ENCODE measurements at regions not wholly inside any gene's neighbourhood (a gene's known extent, or its start where the extent isn't known, plus 50 kb on each side); places are given as distances from the start of the nearest gene placed in this dataset.

DNA sequence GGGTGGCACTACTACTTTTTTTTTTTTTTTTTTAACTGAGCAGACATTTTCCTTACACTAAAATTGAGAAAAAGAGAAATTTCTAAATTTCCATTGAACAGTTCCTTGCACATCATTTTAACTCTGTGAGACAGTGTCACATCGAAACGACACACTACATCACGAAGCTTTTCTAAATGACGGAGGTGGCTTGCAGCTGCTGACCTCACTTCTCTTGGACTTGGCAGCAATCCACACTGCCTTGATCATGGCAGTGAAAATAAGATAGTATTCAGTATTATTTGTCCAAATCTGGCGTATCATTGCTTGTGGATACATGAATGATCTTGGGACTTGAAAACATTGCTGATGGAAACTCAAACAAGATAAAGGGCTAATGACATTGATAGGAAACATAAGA is 80.3 kb upstream of the CYYR1 start:
- H2AFZ ChIP-seq (ENCODE audit: control insufficient read depth, low read length) = no peak overlapping the region
- H3K27ac ChIP-seq (ENCODE audit: control insufficient read depth, insufficient read depth, low read length) = no peak overlapping the region
- no peaks in the 10 kb centered on the region for H3K9me1 ChIP-seq (ENCODE audit: control insufficient read depth, extremely low read depth, insufficient read depth, low read length)
- H3K36me3 ChIP-seq (ENCODE audit: control insufficient read depth in 2 of 2, extremely low read depth in 1 of 2, insufficient read depth in 2 of 2, low read length in 2 of 2) = no peaks in the 10 kb centered on the region
- H3K4me3 ChIP-seq (ENCODE audit: control insufficient read depth in 2 of 3, extremely low read depth in 1 of 3, insufficient read depth in 2 of 3, low read depth in 1 of 3, low read length in 3 of 3) = no peak overlapping the region
- no peaks in the 10 kb centered on the region for H3K27me3 ChIP-seq (ENCODE audit: control insufficient read depth, extremely low read depth, insufficient read depth, low read length)
- H3K9ac ChIP-seq (ENCODE audit: control insufficient read depth, extremely low read depth, insufficient read depth, low read length) = no peak overlapping the region
- H3K4me1 ChIP-seq (ENCODE audit: control insufficient read depth, extremely low read depth, insufficient read depth, low read length) = no peaks in the 10 kb centered on the region
- TF ChIP-seq EZH2 (IDR thresholded peaks at IDR 0.05; ENCODE audit: low read length) = no peak
- TF ChIP-seq, protein P1, sequence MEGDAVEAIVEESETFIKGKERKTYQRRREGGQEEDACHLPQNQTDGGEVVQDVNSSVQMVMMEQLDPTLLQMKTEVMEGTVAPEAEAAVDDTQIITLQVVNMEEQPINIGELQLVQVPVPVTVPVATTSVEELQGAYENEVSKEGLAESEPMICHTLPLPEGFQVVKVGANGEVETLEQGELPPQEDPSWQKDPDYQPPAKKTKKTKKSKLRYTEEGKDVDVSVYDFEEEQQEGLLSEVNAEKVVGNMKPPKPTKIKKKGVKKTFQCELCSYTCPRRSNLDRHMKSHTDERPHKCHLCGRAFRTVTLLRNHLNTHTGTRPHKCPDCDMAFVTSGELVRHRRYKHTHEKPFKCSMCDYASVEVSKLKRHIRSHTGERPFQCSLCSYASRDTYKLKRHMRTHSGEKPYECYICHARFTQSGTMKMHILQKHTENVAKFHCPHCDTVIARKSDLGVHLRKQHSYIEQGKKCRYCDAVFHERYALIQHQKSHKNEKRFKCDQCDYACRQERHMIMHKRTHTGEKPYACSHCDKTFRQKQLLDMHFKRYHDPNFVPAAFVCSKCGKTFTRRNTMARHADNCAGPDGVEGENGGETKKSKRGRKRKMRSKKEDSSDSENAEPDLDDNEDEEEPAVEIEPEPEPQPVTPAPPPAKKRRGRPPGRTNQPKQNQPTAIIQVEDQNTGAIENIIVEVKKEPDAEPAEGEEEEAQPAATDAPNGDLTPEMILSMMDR (optimal IDR thresholded peaks at IDR 0.05 in 1 of 3, IDR thresholded peaks at IDR 0.05 in 1 of 3, conservative IDR thresholded peaks at IDR 0.05 in 1 of 3; ENCODE audit: extremely low read depth in 1 of 3, insufficient read depth in 2 of 3, low read length in 3 of 3) = no peak
- dilution Hi-C loops (cut with MboI; ENCODE audit: extremely low pct_ligation_motif_present, low sequenced_read_pairs) = no loop called here
- FAIRE-seq (no peak), DNase-seq (ENCODE audit: low read depth, low spot score) (no peak)
- no peaks in the 10 kb centered on the region for H3K79me2 ChIP-seq (ENCODE audit: control insufficient read depth, insufficient read depth, low read length)
- no peaks in the 10 kb centered on the region for H4K20me1 ChIP-seq (ENCODE audit: control insufficient read depth, extremely low read depth, insufficient read depth, low read length)
- H3K4me2 ChIP-seq (ENCODE audit: control insufficient read depth, extremely low read depth, insufficient read depth, low read depth, low read length) = no peak overlapping the region
- H3K9me3 ChIP-seq (ENCODE audit: control insufficient read depth, low read depth, low read length) = no peaks in the 10 kb centered on the region

DNA sequence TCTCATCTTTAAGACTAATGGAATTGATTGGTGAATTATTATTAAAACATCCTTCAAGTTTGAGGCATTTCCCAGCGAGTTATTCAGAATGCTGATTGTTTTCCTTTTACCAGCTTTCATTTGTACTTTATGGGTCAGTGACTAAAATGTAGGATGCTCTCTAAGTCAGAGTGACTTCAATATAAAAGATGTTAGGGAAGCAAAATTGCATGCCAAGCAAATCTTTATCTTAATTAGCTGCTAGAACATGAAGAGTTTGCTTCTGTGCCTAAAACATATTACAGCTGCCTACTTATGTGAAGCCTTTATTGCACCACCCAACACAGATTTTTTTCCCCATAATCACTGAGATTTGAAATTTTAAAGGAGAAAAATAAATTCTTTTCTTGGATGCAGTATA is 79.8 kb upstream of the CYYR1 start:
- H3K4me1 ChIP-seq (ENCODE audit: control insufficient read depth, extremely low read depth, insufficient read depth, low read length) = no peaks in the 10 kb centered on the region
- no peaks in the 10 kb centered on the region for H3K9me1 ChIP-seq (ENCODE audit: control insufficient read depth, extremely low read depth, insufficient read depth, low read length)
- no peak for FAIRE-seq
- DNase-seq (ENCODE audit: low read depth, low spot score) = no peak
- TF ChIP-seq, protein P1 (optimal IDR thresholded peaks at IDR 0.05 in 1 of 3, IDR thresholded peaks at IDR 0.05 in 1 of 3, conservative IDR thresholded peaks at IDR 0.05 in 1 of 3; ENCODE audit: extremely low read depth in 1 of 3, insufficient read depth in 2 of 3, low read length in 3 of 3) = no peak
- no peak for TF ChIP-seq EZH2 (IDR thresholded peaks at IDR 0.05; ENCODE audit: low read length)
- no peaks in the 10 kb centered on the region for H3K79me2 ChIP-seq (ENCODE audit: control insufficient read depth, insufficient read depth, low read length)
- H3K4me2 ChIP-seq (ENCODE audit: control insufficient read depth, extremely low read depth, insufficient read depth, low read depth, low read length) = no peak overlapping the region
- H3K27ac ChIP-seq (ENCODE audit: control insufficient read depth, insufficient read depth, low read length) = no peak overlapping the region
- no peaks in the 10 kb centered on the region for H3K36me3 ChIP-seq (ENCODE audit: control insufficient read depth in 2 of 2, extremely low read depth in 1 of 2, insufficient read depth in 2 of 2, low read length in 2 of 2)
- H3K9ac ChIP-seq (ENCODE audit: control insufficient read depth, extremely low read depth, insufficient read depth, low read length) = no peak overlapping the region
- H3K27me3 ChIP-seq (ENCODE audit: control insufficient read depth, extremely low read depth, insufficient read depth, low read length) = no peaks in the 10 kb centered on the region
- dilution Hi-C loops (cut with MboI; ENCODE audit: extremely low pct_ligation_motif_present, low sequenced_read_pairs) = no loop called here
- no peak overlapping the region for H3K4me3 ChIP-seq (ENCODE audit: control insufficient read depth in 2 of 3, extremely low read depth in 1 of 3, insufficient read depth in 2 of 3, low read depth in 1 of 3, low read length in 3 of 3)
- H4K20me1 ChIP-seq (ENCODE audit: control insufficient read depth, extremely low read depth, insufficient read depth, low read length) = no peaks in the 10 kb centered on the region
- H3K9me3 ChIP-seq (ENCODE audit: control insufficient read depth, low read depth, low read length) = no peaks in the 10 kb centered on the region
- no peak overlapping the region for H2AFZ ChIP-seq (ENCODE audit: control insufficient read depth, low read length)
